ENCODE measurements at regions not wholly inside any gene's neighbourhood (a gene's known extent, or its start where the extent isn't known, plus 50 kb on each side); places are given as distances from the start of the nearest gene placed in this dataset.
"Not testable (repeated sequence)": the region's sequence is repeated elsewhere in the genome, so short reads cannot be mapped to it uniquely, and the experiment has no call there.

GRCh38 chr14:43087666-43088065 lies 1419.4 kb downstream of the FSCB start:
- DNase-seq (ENCODE audit: low read depth, low spot score) = no peak

- no peak for DNase-seq (ENCODE audit: low read depth, low spot score)
Measured at GRCh38 chr14:43085819-43086218, 1421.3 kb downstream of the FSCB start.

GRCh38 chr14:43067372-43067771 lies 1439.7 kb downstream of the FSCB start:
- DNase-seq (ENCODE audit: low read depth, low spot score) = not testable (repeated sequence)

- no peak for DNase-seq (ENCODE audit: low read depth, low spot score)
Measured at GRCh38 chr14:43056106-43056505, 1449.4 kb downstream of the LRFN5 start.

- no peak for DNase-seq (ENCODE audit: low read depth, low spot score)
Measured at GRCh38 chr14:43052897-43053296, 1446.2 kb downstream of the LRFN5 start.

GRCh38 chr14:43043850-43044249 lies 1437.2 kb downstream of the LRFN5 start:
- DNase-seq (ENCODE audit: low read depth, low spot score) = no peak

GRCh38 chr14:43042408-43042807 lies 1435.7 kb downstream of the LRFN5 start:
- no peak for DNase-seq (ENCODE audit: low read depth, low spot score)

- no peak for DNase-seq (ENCODE audit: low read depth, low spot score)
Measured at GRCh38 chr14:43041976-43042375, 1435.3 kb downstream of the LRFN5 start.

- no peak for DNase-seq (ENCODE audit: low read depth, low spot score)
Measured at GRCh38 chr14:43041207-43041606, 1434.5 kb downstream of the LRFN5 start.

GRCh38 chr14:43039881-43040280 lies 1433.2 kb downstream of the LRFN5 start:
- no peak for DNase-seq (ENCODE audit: low read depth, low spot score)

GRCh38 chr14:43031598-43031997 lies 1424.9 kb downstream of the LRFN5 start:
- no peak for DNase-seq (ENCODE audit: low read depth, low spot score)

GRCh38 chr14:43022094-43022800 lies 1415.6 kb downstream of the LRFN5 start:
- no peak for DNase-seq (ENCODE audit: low read depth, low spot score)

- no peak for DNase-seq (ENCODE audit: low read depth, low spot score)
Measured at GRCh38 chr14:43019826-43020225, 1413.2 kb downstream of the LRFN5 start.

- no peak for DNase-seq (ENCODE audit: low read depth, low spot score)
Measured at GRCh38 chr14:43014338-43014737, 1407.7 kb downstream of the LRFN5 start.

GRCh38 chr14:43012817-43013216 lies 1406.1 kb downstream of the LRFN5 start:
- DNase-seq (ENCODE audit: low read depth, low spot score) = no peak

GRCh38 chr14:43005807-43006206 lies 1399.1 kb downstream of the LRFN5 start:
- DNase-seq (ENCODE audit: low read depth, low spot score) = no peak

GRCh38 chr14:43003845-43004244 lies 1397.2 kb downstream of the LRFN5 start:
- DNase-seq (ENCODE audit: low read depth, low spot score) = no peak

- no peak for DNase-seq (ENCODE audit: low read depth, low spot score)
Measured at GRCh38 chr14:43001731-43002130, 1395.1 kb downstream of the LRFN5 start.

- no peak for DNase-seq (ENCODE audit: low read depth, low spot score)
Measured at GRCh38 chr14:42994051-42994736, 1387.5 kb downstream of the LRFN5 start.

- DNase-seq (ENCODE audit: low read depth, low spot score) = no peak
Measured at GRCh38 chr14:42992930-42993329, 1386.3 kb downstream of the LRFN5 start.

GRCh38 chr14:42980419-42980818 lies 1373.7 kb downstream of the LRFN5 start:
- DNase-seq (ENCODE audit: low read depth, low spot score) = no peak

- not testable (repeated sequence) for DNase-seq (ENCODE audit: low read depth, low spot score)
Measured at GRCh38 chr14:42973171-42973570, 1366.5 kb downstream of the LRFN5 start.

GRCh38 chr14:42965512-42965911 lies 1358.8 kb downstream of the LRFN5 start:
- DNase-seq (ENCODE audit: low read depth, low spot score) = no peak
